GM12878 (cell line): ENCODE measurements at regions not wholly inside any gene's neighbourhood (a gene's known extent, or its start where the extent isn't known, plus 50 kb on each side); places are given as distances from the start of the nearest gene placed in this dataset.

Source experiments
- ATAC-seq: fragments of 200-7000 bp; cut with Tn5 transposase; 3 replicates; pipeline ENCODE4 v1.9.1; 2020; ENCODE audit warnings: mild to moderate bottlenecking, moderate library complexity
- BruUV-seq: library from RNA; stranded (reverse); fragments of 400-500 nt; replicated peaks from 2 replicates; lab custom pipeline; 2021; lab: Mats Ljungman, UMichigan
- CTCF ChIA-PET: fragments of 300-600 bp; sonication (Branson Sonifier 250); formaldehyde crosslinking; extraction: SDS; loops from one replicate; lab custom pipeline; 2021; ENCODE audit warnings: inconsistent platforms; lab: Yijun Ruan, JAX
- POLR2A ChIA-PET: fragments of 350-600 bp; formaldehyde crosslinking; extraction: SDS; loops from one replicate; lab custom pipeline; 2021; ENCODE audit warnings: inconsistent platforms; lab: Charles Lee
- RAD21 ChIA-PET: fragments of 300-600 bp; sonication (Branson Sonifier 250); formaldehyde crosslinking; loops from one replicate; lab custom pipeline; 2023; ENCODE audit warnings: antibody characterized with exemption; ENCODE audit not compliant: unreplicated experiment; lab: Charles Lee
- SMC1A ChIA-PET: fragments of 300-600 bp; sonication (Branson Sonifier 250); formaldehyde crosslinking; loops from one replicate; lab custom pipeline; 2023; ENCODE audit not compliant: unreplicated experiment, uncharacterized antibody; lab: Charles Lee
- DNase-seq: peaks from one replicate; pipeline ENCODE4 v3.0.0-alpha.2; 2011; ENCODE audit warnings: low read depth, low spot score
- FAIRE-seq: peaks from 3 replicates; lab custom pipeline; 2011; peaks lifted over from hg19 to GRCh38; lab: Jason Lieb, UNC
- H2AFZ ChIP-seq: 2 replicates; pipeline ENCODE4 v1.6.0; 2011; ENCODE audit warnings: low read depth, low read length, control low read depth; ENCODE audit not compliant: control insufficient read depth
- H3K27ac ChIP-seq: 2 replicates; pipeline ENCODE4 v1.5.1; 2011; ENCODE audit warnings: control low read depth; ENCODE audit not compliant: control insufficient read depth, insufficient read depth
- H3K27me3 ChIP-seq, 2 experiments: replicated peaks in 1 of 2; 2 replicates each; pipeline versions ENCODE4 v1.6.0 to v1.6.1; 2011; ENCODE audit warnings: low read length in 1 of 2; ENCODE audit not compliant: control insufficient read depth in 2 of 2, insufficient read depth in 2 of 2
- H3K36me3 ChIP-seq, 2 experiments: 2 replicates each; pipeline ENCODE4 v1.5.1; 2011; ENCODE audit warnings: low read length in 1 of 2; ENCODE audit not compliant: control insufficient read depth in 2 of 2, insufficient read depth in 2 of 2
- H3K4me1 ChIP-seq: 2 replicates; pipeline ENCODE4 v1.6.1; 2011; ENCODE audit warnings: mild to moderate bottlenecking, low read length, moderate library complexity, mixed read lengths; ENCODE audit not compliant: control insufficient read depth, insufficient read depth
- H3K4me2 ChIP-seq: 2 replicates; pipeline ENCODE4 v1.6.0; 2011; ENCODE audit warnings: control low read depth; ENCODE audit not compliant: control insufficient read depth, insufficient read depth
- H3K4me3 ChIP-seq: fragments of 200-600 bp; sonication (generic); 2 replicates; pipeline ENCODE4 v1.5.1; 2016
- H3K79me2 ChIP-seq: 2 replicates; pipeline ENCODE4 v1.6.0; 2011; ENCODE audit warnings: low read length; ENCODE audit not compliant: control insufficient read depth, insufficient read depth
- H3K9ac ChIP-seq: 2 replicates; pipeline ENCODE4 v1.8.0; 2011; ENCODE audit warnings: low read length, control low read depth, mixed read lengths; ENCODE audit not compliant: control insufficient read depth, insufficient read depth
- H3K9me3 ChIP-seq: replicated peaks from 3 replicates; pipeline ENCODE4 v1.5.1; 2011; ENCODE audit warnings: mild to moderate bottlenecking, low read length; ENCODE audit not compliant: control insufficient read depth, insufficient read depth
- H4K20me1 ChIP-seq: 2 replicates; pipeline ENCODE4 v1.6.0; 2011; ENCODE audit not compliant: control insufficient read depth, insufficient read depth
- CBX3 ChIP-seq: fragments of 200-600 bp; sonication (generic); IDR thresholded peaks from 2 replicates; pipeline ENCODE4 v1.6.1; 2016; ENCODE audit warnings: low read depth, borderline replicate concordance
- FOXK2 ChIP-seq: fragments of 450-650 bp; IDR thresholded peaks from 2 replicates; pipeline ENCODE4 v1.6.1; 2017; ENCODE audit warnings: mild to moderate bottlenecking, moderate library complexity
- HCFC1 ChIP-seq: fragments of 150-350 bp; IDR thresholded peaks from 2 replicates; pipeline ENCODE4 v1.6.1; 2014; ENCODE audit warnings: low read length
- JUNB ChIP-seq: IDR thresholded peaks from 2 replicates; pipeline ENCODE4 v1.6.1; 2016; ENCODE audit warnings: antibody characterized with exemption, mild to moderate bottlenecking
- MTA3 ChIP-seq: IDR thresholded peaks from 2 replicates; pipeline ENCODE4 v1.6.1; 2012; ENCODE audit warnings: low read length, inconsistent platforms, borderline replicate concordance
- NFYA ChIP-seq: IDR thresholded peaks from 2 replicates; pipeline ENCODE4 v1.6.1; 2011; ENCODE audit warnings: low read depth, mild to moderate bottlenecking, low read length, improper control_type of control experiment, borderline replicate concordance
- PML ChIP-seq: IDR thresholded peaks from 2 replicates; pipeline ENCODE4 v1.6.1; 2012; ENCODE audit warnings: low read length, inconsistent platforms
- RB1 ChIP-seq: fragments of 450-650 bp; formaldehyde crosslinking; IDR thresholded peaks from 2 replicates; pipeline ENCODE4 v1.6.1; 2017; ENCODE audit warnings: mild to moderate bottlenecking, borderline replicate concordance
- RFX5 ChIP-seq: IDR thresholded peaks from 2 replicates; pipeline ENCODE4 v1.6.1; 2011; ENCODE audit warnings: low read depth, low read length, improper control_type of control experiment
- RUNX3 ChIP-seq: IDR thresholded peaks from 2 replicates; pipeline ENCODE4 v1.6.1; 2012; ENCODE audit warnings: low read length, inconsistent platforms
- SRF ChIP-seq, 2 experiments: IDR thresholded peaks; 2 replicates each; pipeline ENCODE4 v1.6.1; 2011; ENCODE audit warnings: low read depth in 2 of 2, low read length in 2 of 2, mild to moderate bottlenecking in 1 of 2, moderate library complexity in 1 of 2
- ZNF207 ChIP-seq: fragments of 450-650 bp; IDR thresholded peaks from 2 replicates; pipeline ENCODE4 v1.6.1; 2014; ENCODE audit warnings: antibody characterized with exemption, mild to moderate bottlenecking, borderline replicate concordance
- ZNF592 ChIP-seq: fragments of 450-650 bp; IDR thresholded peaks from 2 replicates; pipeline ENCODE4 v1.6.1; 2017; ENCODE audit warnings: mild to moderate bottlenecking, moderate library complexity
- WGBS: methylation state at CpG from one replicate; pipeline ENCODE4 v1.1.6; 2016; ENCODE audit warnings: low lambda C conversion rate; ENCODE audit not compliant: insufficient replicate concordance, insufficient coverage; ENCODE audit errors: missing lambda C conversion rate; 5-methylcytosine and 5-hydroxymethylcytosine counted together
- in situ Hi-C: fragments of 300-500 bp; cut with MboI; formaldehyde crosslinking; loops from 9 replicates; pipeline ENCODE4 v1.14.3; 2018; ENCODE audit warnings: mixed read lengths
- intact Hi-C: fragments of 100-400 bp; cut with micrococcal nuclease; formaldehyde crosslinking; loops from one replicate; pipeline ENCODE4 v1.14.2; 2022; ENCODE audit not compliant: unreplicated experiment
- TF ChIP-seq, protein P1 (sequence below): fragments of 450-650 bp; IDR thresholded peaks from 2 replicates; pipeline ENCODE4 v1.6.1; 2018; ENCODE audit warnings: mild to moderate bottlenecking, low read depth, moderate library complexity; ENCODE audit not compliant: partially characterized antibody

GRCh38 chr9:71465392-71465791 is 302.9 kb downstream of the CEMIP2 start:
- H3K4me1 ChIP-seq: no peaks in the 10 kb centered on the region
- SMC1A ChIA-PET: interaction anchor here (0.5 kb wide), 1 partner anchor 55 kb away, joined by 4 read pairs; no protein-coding TSS in a partner anchor
- H3K27ac ChIP-seq: no peak overlapping the region
- TF ChIP-seq RUNX3: no peak
- TF ChIP-seq JUNB: no peak
- TF ChIP-seq, protein P1, sequence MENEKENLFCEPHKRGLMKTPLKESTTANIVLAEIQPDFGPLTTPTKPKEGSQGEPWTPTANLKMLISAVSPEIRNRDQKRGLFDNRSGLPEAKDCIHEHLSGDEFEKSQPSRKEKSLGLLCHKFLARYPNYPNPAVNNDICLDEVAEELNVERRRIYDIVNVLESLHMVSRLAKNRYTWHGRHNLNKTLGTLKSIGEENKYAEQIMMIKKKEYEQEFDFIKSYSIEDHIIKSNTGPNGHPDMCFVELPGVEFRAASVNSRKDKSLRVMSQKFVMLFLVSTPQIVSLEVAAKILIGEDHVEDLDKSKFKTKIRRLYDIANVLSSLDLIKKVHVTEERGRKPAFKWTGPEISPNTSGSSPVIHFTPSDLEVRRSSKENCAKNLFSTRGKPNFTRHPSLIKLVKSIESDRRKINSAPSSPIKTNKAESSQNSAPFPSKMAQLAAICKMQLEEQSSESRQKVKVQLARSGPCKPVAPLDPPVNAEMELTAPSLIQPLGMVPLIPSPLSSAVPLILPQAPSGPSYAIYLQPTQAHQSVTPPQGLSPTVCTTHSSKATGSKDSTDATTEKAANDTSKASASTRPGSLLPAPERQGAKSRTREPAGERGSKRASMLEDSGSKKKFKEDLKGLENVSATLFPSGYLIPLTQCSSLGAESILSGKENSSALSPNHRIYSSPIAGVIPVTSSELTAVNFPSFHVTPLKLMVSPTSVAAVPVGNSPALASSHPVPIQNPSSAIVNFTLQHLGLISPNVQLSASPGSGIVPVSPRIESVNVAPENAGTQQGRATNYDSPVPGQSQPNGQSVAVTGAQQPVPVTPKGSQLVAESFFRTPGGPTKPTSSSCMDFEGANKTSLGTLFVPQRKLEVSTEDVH: no peak
- in situ Hi-C loops (no loop called here), intact Hi-C loops (no loop called here)
- BruUV-seq: no TSS peak
- H2AFZ ChIP-seq: no peak overlapping the region
- H3K9ac ChIP-seq: no peak overlapping the region
- H3K36me3 ChIP-seq: no peaks in the 10 kb centered on the region
- ATAC-seq (no peak), FAIRE-seq (no peak), DNase-seq (no peak)
- H3K9me3 ChIP-seq: no peaks in the 10 kb centered on the region
- H3K27me3 ChIP-seq: no peaks in the 10 kb centered on the region; a peak in 1 of 4 replicates
- H3K79me2 ChIP-seq: no peaks in the 10 kb centered on the region
- RAD21 ChIA-PET: no interaction called here
- POLR2A ChIA-PET: no interaction called here
- H3K4me3 ChIP-seq: no peak overlapping the region
- no peaks in the 10 kb centered on the region for H4K20me1 ChIP-seq
- H3K4me2 ChIP-seq: no peak overlapping the region
- CTCF ChIA-PET: no interaction called here
- 14% methylated on average over 4 of the region's 4 CpGs for WGBS

DNA sequence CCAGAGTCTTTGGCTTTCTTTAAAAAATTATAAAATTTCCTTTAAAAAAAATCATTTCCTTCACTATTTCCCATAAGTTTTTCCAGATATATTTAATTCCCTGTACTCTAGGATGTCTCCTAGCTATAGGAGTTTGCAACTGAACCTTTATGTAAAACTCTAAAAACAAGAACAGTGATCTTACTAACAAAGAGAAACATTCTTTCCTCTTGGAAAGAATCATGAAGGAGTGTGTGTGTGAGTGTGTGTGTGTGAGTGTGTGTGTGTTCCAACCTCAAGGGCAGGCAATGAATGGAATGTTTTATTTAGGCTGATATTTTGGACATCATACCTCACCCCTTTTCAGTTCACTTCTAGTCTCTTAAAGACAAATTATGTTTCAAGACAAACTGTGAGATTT is 309.2 kb downstream of the CEMIP2 start:
- no peaks in the 10 kb centered on the region for H3K79me2 ChIP-seq
- no peak overlapping the region for H3K4me3 ChIP-seq
- intact Hi-C loops: no loop called here
- no peak overlapping the region for H3K4me2 ChIP-seq
- ATAC-seq (no peak), FAIRE-seq (no peak), DNase-seq (no peak)
- no peaks in the 10 kb centered on the region for H3K4me1 ChIP-seq
- ChIA-PET SMC1A (no interaction called here), POLR2A (interaction anchor here (1.3 kb wide), 1 partner anchor 19 kb away, joined by 3 read pairs; no protein-coding TSS in a partner anchor), RAD21 (no interaction called here), CTCF (no interaction called here)
- H2AFZ ChIP-seq: no peak overlapping the region
- no peak overlapping the region for H3K27ac ChIP-seq
- no peaks in the 10 kb centered on the region for H3K36me3 ChIP-seq
- no peak overlapping the region for H3K9ac ChIP-seq
- no peaks in the 10 kb centered on the region for H4K20me1 ChIP-seq
- no peaks in the 10 kb centered on the region for H3K9me3 ChIP-seq
- BruUV-seq: no TSS peak
- in situ Hi-C loops: no loop called here
- no peaks in the 10 kb centered on the region for H3K27me3 ChIP-seq
- TF ChIP-seq ZNF592: no peak
- TF ChIP-seq PML: no peak
- no peak for TF ChIP-seq ZNF207
- no peak for TF ChIP-seq NFYA
- TF ChIP-seq SRF (IDR thresholded peaks at IDR 0.05; ENCODE audit: low read depth in 2 of 2, low read length in 2 of 2): no peak
- TF ChIP-seq MTA3: no peak
- TF ChIP-seq HCFC1: no peak
- TF ChIP-seq CBX3: no peak
- TF ChIP-seq RB1: no peak
- no peak for TF ChIP-seq FOXK2
- TF ChIP-seq RFX5: no peak
